Trophoblast cell (in vitro differentiated cells and primary cell): ENCODE measurements at regions not wholly inside any gene's neighbourhood (a gene's known extent, or its start where the extent isn't known, plus 50 kb on each side); places are given as distances from the start of the nearest gene placed in this dataset.
"Not testable (repeated sequence)": the region's sequence is repeated elsewhere in the genome, so short reads cannot be mapped to it uniquely, and the experiment has no call there.

Experiments used
- DNase-seq, 2 donors: peaks; one replicate each; pipeline ENCODE4 v3.0.0-alpha.2; 2016
- H2AFZ ChIP-seq: 2 replicates; pipeline ENCODE4 v1.6.1; 2013; ENCODE audit warnings: low read length, moderate library complexity, mild to moderate bottlenecking; ENCODE audit not compliant: insufficient read depth, poor library complexity
- H2AK5ac ChIP-seq: 2 replicates; pipeline ENCODE4 v1.6.1; 2013; ENCODE audit warnings: mild to moderate bottlenecking, low read length
- H2BK120ac ChIP-seq: 2 replicates; pipeline ENCODE4 v1.6.1; 2013; ENCODE audit warnings: low read length, mild to moderate bottlenecking, moderate library complexity; ENCODE audit not compliant: insufficient read depth, poor library complexity
- H2BK12ac ChIP-seq: 2 replicates; pipeline ENCODE4 v1.6.1; 2013; ENCODE audit warnings: mild to moderate bottlenecking, low read length, moderate library complexity
- H2BK5ac ChIP-seq: 2 replicates; pipeline ENCODE4 v1.6.1; 2013; ENCODE audit warnings: low read length, low read depth, moderate library complexity, mild to moderate bottlenecking; ENCODE audit not compliant: poor library complexity
- H3K14ac ChIP-seq: 2 replicates; pipeline ENCODE4 v1.6.1; 2013; ENCODE audit warnings: mild to moderate bottlenecking, low read length
- H3K18ac ChIP-seq: 2 replicates; pipeline ENCODE4 v1.6.1; 2013; ENCODE audit warnings: mild to moderate bottlenecking, low read length
- H3K23ac ChIP-seq: 2 replicates; pipeline ENCODE4 v1.6.1; 2013; ENCODE audit warnings: low read length
- H3K27ac ChIP-seq: 2 replicates; pipeline ENCODE4 v1.5.1; 2013; ENCODE audit warnings: low read depth, mild to moderate bottlenecking, inconsistent platforms, low read length, moderate library complexity
- H3K27me3 ChIP-seq: 2 replicates; pipeline ENCODE4 v1.6.1; 2013; ENCODE audit warnings: inconsistent platforms, mild to moderate bottlenecking, low read length, moderate library complexity; ENCODE audit not compliant: insufficient read depth
- H3K36me3 ChIP-seq, 2 experiments: 1 replicate in 1 of 2; 2 replicates in 1 of 2; pipeline ENCODE4 v1.6.1; 2013; ENCODE audit warnings: low read length in 2 of 2, mild to moderate bottlenecking in 2 of 2, moderate library complexity in 1 of 2; ENCODE audit not compliant: insufficient read depth in 2 of 2, control insufficient read depth in 1 of 2
- H3K4ac ChIP-seq: 2 replicates; pipeline ENCODE4 v1.6.1; 2013; ENCODE audit warnings: low read depth, mild to moderate bottlenecking, low read length, moderate library complexity
- H3K4me1 ChIP-seq, 2 experiments: 1 replicate in 1 of 2; 2 replicates in 1 of 2; pipeline ENCODE4 v1.6.1; 2013; ENCODE audit warnings: low read length in 2 of 2, mild to moderate bottlenecking in 2 of 2, moderate library complexity in 1 of 2; ENCODE audit not compliant: insufficient read depth in 2 of 2, control insufficient read depth in 1 of 2
- H3K4me2 ChIP-seq: 2 replicates; pipeline ENCODE4 v1.6.1; 2013; ENCODE audit warnings: inconsistent platforms, mild to moderate bottlenecking, low read length, moderate library complexity
- H3K4me3 ChIP-seq: 2 replicates; pipeline ENCODE4 v1.5.1; 2013; ENCODE audit warnings: mild to moderate bottlenecking, low read depth, low read length, inconsistent platforms
- H3K79me1 ChIP-seq: one replicate; pipeline ENCODE4 v1.6.1; 2013; ENCODE audit warnings: low read length
- H3K79me2 ChIP-seq: 2 replicates; pipeline ENCODE4 v1.6.1; 2013; ENCODE audit warnings: low read length, mild to moderate bottlenecking; ENCODE audit not compliant: control insufficient read depth, insufficient read depth, poor library complexity
- H3K9ac ChIP-seq: 2 replicates; pipeline ENCODE4 v1.6.1; 2013; ENCODE audit warnings: mild to moderate bottlenecking, low read length
- H3K9me3 ChIP-seq: 2 replicates; pipeline ENCODE4 v1.6.1; 2013; ENCODE audit warnings: low read depth, mild to moderate bottlenecking, control low read depth, inconsistent platforms, low read length; ENCODE audit not compliant: insufficient read depth
- H4K12ac ChIP-seq: 2 replicates; pipeline ENCODE4 v1.6.1; 2013; ENCODE audit warnings: low read depth, mild to moderate bottlenecking, low read length, moderate library complexity
- H4K8ac ChIP-seq: 2 replicates; pipeline ENCODE4 v1.6.1; 2013; ENCODE audit warnings: low read depth, mild to moderate bottlenecking, low read length, moderate library complexity
- H4K91ac ChIP-seq: one replicate; pipeline ENCODE4 v1.6.1; 2013; ENCODE audit warnings: low read depth, mild to moderate bottlenecking, low read length, moderate library complexity
- WGBS: extraction: QIAGEN DNeasy Blood & Tissue Kit; methylation state at CpG from one replicate; pipeline ENCODE4 v1.1.7; 2013; ENCODE audit warnings: missing lambda C conversion rate; ENCODE audit not compliant: insufficient read length, insufficient coverage; ENCODE audit errors: extremely low coverage; 5-methylcytosine and 5-hydroxymethylcytosine counted together

DNA sequence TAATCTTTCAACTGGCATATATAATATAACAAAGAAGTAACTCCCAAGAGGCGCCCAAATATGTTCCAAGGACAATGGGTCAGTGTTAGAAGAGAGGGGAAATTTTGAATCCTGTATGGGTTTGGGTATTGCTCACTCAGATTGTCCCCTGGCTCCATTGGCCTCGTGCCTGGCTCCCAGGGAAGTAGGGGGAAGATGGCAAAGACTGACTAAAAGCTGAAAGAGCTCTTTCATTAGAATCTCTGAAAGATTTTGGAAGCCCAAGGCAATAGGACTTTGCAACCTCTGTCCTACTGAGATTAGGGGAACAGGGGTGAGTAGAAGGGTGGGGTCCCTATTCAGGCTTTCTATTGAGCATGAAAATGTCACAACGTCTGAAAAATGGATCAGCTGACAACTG, 1272.8 kb upstream of the ZEB2 start:
- Histone ChIP-seq H4K91ac (no peak overlapping the region), H2BK120ac (no peak overlapping the region), H3K4ac (no peak overlapping the region), H4K8ac (no peak overlapping the region), H4K12ac (no peak overlapping the region), H3K79me1 (no peaks in the 10 kb centered on the region), H3K4me1 (no peaks in the 10 kb centered on the region), H2AFZ (no peak overlapping the region), H3K27ac (no peak overlapping the region), H3K36me3 (no peaks in the 10 kb centered on the region), H2AK5ac (no peak overlapping the region), H3K9ac (no peak overlapping the region), H2BK5ac (no peak overlapping the region), H3K14ac (no peak overlapping the region), H3K23ac (no peak overlapping the region), H3K27me3 (no peaks in the 10 kb centered on the region), H2BK12ac (no peak overlapping the region), H3K9me3 (no peaks in the 10 kb centered on the region), H3K4me2 (no peak overlapping the region), H3K18ac (no peak overlapping the region), H3K79me2 (no peaks in the 10 kb centered on the region), H3K4me3 (no peak overlapping the region)
- WGBS: no CpG with 5 or more reads among the region's 3 CpGs
- no peak for DNase-seq

DNA sequence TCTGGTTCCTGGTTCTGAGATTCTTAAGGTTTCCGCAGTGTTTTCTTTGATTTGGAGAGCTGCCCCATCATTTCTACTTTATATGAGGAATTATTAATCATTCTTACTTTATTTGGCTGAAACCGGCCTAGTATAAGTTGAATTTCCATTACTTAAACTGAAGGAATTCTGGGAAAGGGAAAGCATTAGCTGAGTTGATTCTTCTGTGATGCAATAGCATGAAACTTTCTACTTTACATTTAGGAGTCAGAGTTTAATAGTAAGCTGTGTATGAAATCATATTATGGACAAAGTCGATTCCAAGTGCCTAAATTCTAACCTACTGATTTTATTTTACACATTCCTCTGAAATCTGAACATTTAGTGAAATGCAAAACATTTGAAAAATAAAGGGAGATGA, 1269.7 kb upstream of the ZEB2 start:
- Histone ChIP-seq H3K9ac (no peak overlapping the region), H3K23ac (no peak overlapping the region), H3K4me1 (no peaks in the 10 kb centered on the region), H3K9me3 (no peaks in the 10 kb centered on the region), H2BK12ac (no peak overlapping the region), H3K4me3 (no peak overlapping the region), H3K27me3 (no peaks in the 10 kb centered on the region), H3K18ac (no peak overlapping the region), H4K8ac (no peak overlapping the region), H3K4ac (no peak overlapping the region), H4K91ac (no peak overlapping the region), H4K12ac (no peak overlapping the region), H2AFZ (no peak overlapping the region), H3K36me3 (no peaks in the 10 kb centered on the region), H2AK5ac (no peak overlapping the region), H3K27ac (no peak overlapping the region), H3K79me2 (no peaks in the 10 kb centered on the region), H3K14ac (no peak overlapping the region), H2BK120ac (no peak overlapping the region), H2BK5ac (no peak overlapping the region), H3K79me1 (no peaks in the 10 kb centered on the region), H3K4me2 (no peak overlapping the region)
- no CpG with 5 or more reads among the region's 3 CpGs for WGBS
- no peak for DNase-seq

DNA sequence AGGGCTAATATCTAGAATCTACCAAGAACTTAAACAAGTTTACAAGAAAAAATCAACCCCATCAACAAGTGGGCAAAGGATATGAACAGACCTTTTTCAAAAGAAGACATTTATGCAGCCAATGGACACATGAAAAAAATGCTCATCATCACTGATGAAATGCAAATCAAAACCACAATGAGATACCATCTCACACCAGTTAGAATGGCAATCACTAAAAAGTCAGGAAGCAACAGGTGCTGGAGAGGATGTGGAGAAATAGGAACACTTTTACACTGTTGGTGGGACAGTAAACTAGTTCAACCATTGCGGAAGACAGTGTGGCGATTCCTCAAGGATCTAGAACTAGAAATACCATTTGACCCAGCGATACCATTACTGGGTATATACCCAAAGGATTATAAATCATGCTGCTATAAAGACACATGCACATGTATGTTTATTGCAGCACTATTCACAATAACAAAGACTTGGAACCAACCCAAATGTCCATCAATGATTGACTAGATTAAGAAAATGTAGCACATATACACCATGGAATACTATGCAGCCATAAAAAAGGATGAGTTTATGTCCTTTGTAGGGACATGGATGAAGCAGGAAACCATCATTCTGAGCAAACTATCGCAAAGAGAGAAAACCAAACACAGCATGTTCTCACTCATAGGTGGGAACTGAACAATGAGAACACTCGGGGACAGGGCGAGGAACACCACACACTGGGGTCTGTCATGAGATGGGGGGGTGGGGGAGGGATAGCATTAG, 1267.9 kb upstream of the ZEB2 start:
- WGBS: no CpG with 5 or more reads among the region's 6 CpGs
- not testable (repeated sequence) for H2BK5ac ChIP-seq

DNA sequence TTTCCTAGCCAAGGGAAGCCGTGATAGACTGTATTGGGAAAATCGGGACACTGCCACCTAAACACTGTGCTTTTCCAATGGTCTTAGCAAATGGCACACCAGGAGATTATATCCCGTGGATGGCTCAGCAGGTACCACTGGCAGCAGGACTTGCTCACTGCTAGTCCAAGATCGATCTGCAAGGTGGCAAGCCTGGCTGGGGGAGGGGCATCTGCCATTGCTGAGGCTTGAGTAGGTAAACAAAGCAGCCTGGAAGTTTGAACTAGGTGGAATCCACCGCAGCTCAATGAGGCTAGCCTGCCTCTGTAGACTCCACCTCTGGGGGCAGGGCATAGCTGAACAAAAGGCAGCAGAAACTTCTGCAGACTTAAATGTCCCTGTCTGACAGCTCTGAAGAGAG, 1262.7 kb upstream of the ZEB2 start:
- not testable (repeated sequence) for H3K27me3 ChIP-seq, H3K9ac ChIP-seq, DNase-seq, H4K91ac ChIP-seq, H3K79me1 ChIP-seq, H4K12ac ChIP-seq, H2BK5ac ChIP-seq, H3K4me2 ChIP-seq, H3K4me3 ChIP-seq, H4K8ac ChIP-seq, H3K9me3 ChIP-seq, H3K79me2 ChIP-seq, H3K36me3 ChIP-seq, H2BK120ac ChIP-seq, H3K18ac ChIP-seq, H3K4me1 ChIP-seq, H3K4ac ChIP-seq, H3K23ac ChIP-seq, H3K27ac ChIP-seq, H2AFZ ChIP-seq, H2BK12ac ChIP-seq, H3K14ac ChIP-seq, H2AK5ac ChIP-seq
- WGBS: no CpG with 5 or more reads among the region's 5 CpGs

More for the DNA sequence above, 1267.9 kb upstream of the ZEB2 start:
- H3K36me3 ChIP-seq, H2AFZ ChIP-seq, H3K18ac ChIP-seq, H3K9ac ChIP-seq, H3K9me3 ChIP-seq, DNase-seq, H3K27ac ChIP-seq, H3K4ac ChIP-seq, H4K12ac ChIP-seq, H3K79me1 ChIP-seq, H2BK120ac ChIP-seq, H4K8ac ChIP-seq, H3K4me1 ChIP-seq, H3K27me3 ChIP-seq, H3K79me2 ChIP-seq, H3K4me2 ChIP-seq, H3K14ac ChIP-seq, H4K91ac ChIP-seq, H2AK5ac ChIP-seq, H3K4me3 ChIP-seq, H2BK12ac ChIP-seq, H3K23ac ChIP-seq: not testable (repeated sequence)
